Stimulated activated CD4-positive, alpha-beta T cell treated with anti-CD3 and anti-CD28 coated beads, TNF-alpha, amount 100 ng/mL, for 48 hours (primary cell): ENCODE measurements at regions not wholly inside any gene's neighbourhood (a gene's known extent, or its start where the extent isn't known, plus 50 kb on each side); places are given as distances from the start of the nearest gene placed in this dataset.
"Not testable (repeated sequence)": the region's sequence is repeated elsewhere in the genome, so short reads cannot be mapped to it uniquely, and the experiment has no call there.

Source experiments
- DNase-seq, 3 donors: peaks; one replicate each; pipeline ENCODE4 v3.0.0-alpha.2; 2020; ENCODE audit warnings: low read depth in 3 of 3

- DNase-seq: not testable (repeated sequence)
Observed at GRCh38 chr4:102397056-102397455, 51.8 kb upstream of the SLC39A8 start.

- no peak for DNase-seq
Observed at GRCh38 chr4:102399021-102399420, 53.7 kb upstream of the SLC39A8 start.

- DNase-seq: no peak
Observed at GRCh38 chr4:102400898-102401297, 55.6 kb upstream of the SLC39A8 start.

GRCh38 chr4:102402223-102402622 is 56.9 kb upstream of the SLC39A8 start:
- no peak for DNase-seq

GRCh38 chr4:102403116-102403515 is 57.8 kb upstream of the SLC39A8 start:
- DNase-seq: no peak

GRCh38 chr4:102404431-102404969 is 59.2 kb upstream of the SLC39A8 start:
- DNase-seq: no peak

- DNase-seq: no peak
Observed at GRCh38 chr4:102405821-102406401, 60.6 kb upstream of the SLC39A8 start.

- DNase-seq: not testable (repeated sequence)
Observed at GRCh38 chr4:102410884-102411283, 65.6 kb upstream of the SLC39A8 start.

GRCh38 chr4:102411408-102411807 is 66.1 kb upstream of the SLC39A8 start:
- no peak for DNase-seq

GRCh38 chr4:102416765-102417164 is 71.5 kb upstream of the SLC39A8 start:
- no peak for DNase-seq

- DNase-seq: no peak
Observed at GRCh38 chr4:102420563-102421398, 75.5 kb upstream of the SLC39A8 start.

GRCh38 chr4:102422843-102423242 is 77.6 kb upstream of the SLC39A8 start:
- DNase-seq: no peak

- DNase-seq: no peak
Observed at GRCh38 chr4:102423375-102423774, 77.8 kb upstream of the NFKB1 start.

GRCh38 chr4:102427371-102427998 is 73.7 kb upstream of the NFKB1 start:
- no peak for DNase-seq

GRCh38 chr4:102428122-102428521 is 73.0 kb upstream of the NFKB1 start:
- DNase-seq: no peak

- DNase-seq: no peak
Observed at GRCh38 chr4:102429553-102429952, 71.6 kb upstream of the NFKB1 start.

GRCh38 chr4:102430461-102430910 is 70.7 kb upstream of the NFKB1 start:
- DNase-seq: no peak

GRCh38 chr4:102431608-102431961 is 69.6 kb upstream of the NFKB1 start:
- no peak for DNase-seq

- DNase-seq: no peak
Observed at GRCh38 chr4:102437111-102437510, 64.0 kb upstream of the NFKB1 start.

- no peak for DNase-seq
Observed at GRCh38 chr4:102438396-102439235, 62.5 kb upstream of the NFKB1 start.

- no peak for DNase-seq
Observed at GRCh38 chr4:102439236-102439614, 61.9 kb upstream of the NFKB1 start.

GRCh38 chr4:102439812-102440211 is 61.3 kb upstream of the NFKB1 start:
- no peak for DNase-seq
